ENCODE measurements at regions not wholly inside any gene's neighbourhood (a gene's known extent, or its start where the extent isn't known, plus 50 kb on each side); places are given as distances from the start of the nearest gene placed in this dataset.

DNA sequence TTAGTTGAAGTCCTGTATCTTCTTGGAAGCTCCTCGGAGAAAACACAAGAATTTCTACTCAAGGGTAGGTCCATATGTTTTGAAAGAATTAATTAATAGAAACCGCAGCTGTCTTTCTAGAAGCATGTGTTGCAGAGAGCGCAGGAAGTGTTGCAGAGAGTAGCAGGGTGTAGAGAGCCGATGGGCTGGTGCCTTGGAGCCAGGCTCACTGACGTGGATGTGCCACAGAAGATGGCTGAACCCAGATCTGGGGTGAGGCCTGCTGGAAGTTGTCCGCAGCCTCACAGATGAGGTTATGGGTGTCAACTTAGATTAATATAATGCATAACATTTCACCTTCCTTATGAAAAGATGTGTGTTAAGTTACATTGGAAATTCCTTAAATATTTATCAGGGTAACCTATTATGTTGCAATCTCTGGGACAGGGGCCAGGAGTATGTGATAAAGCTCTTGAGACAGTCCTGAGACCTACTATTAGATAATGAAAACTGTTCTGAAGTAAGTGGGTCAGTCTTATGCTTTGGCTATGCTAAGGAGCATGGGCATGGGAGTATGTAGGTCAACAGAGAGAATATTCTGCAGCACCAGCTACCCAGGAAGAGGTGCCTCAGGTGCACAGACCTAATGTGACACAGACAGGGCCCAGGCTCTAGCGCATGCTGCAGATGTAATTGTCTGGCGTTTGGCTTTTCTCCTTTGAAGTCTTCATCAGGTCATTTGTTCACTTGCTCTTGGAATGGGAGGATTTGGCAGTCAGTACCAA, 973.3 kb downstream of the BCL11B start:
- H3K27me3 Mint-ChIP-seq = no peaks in the 10 kb centered on the region
- intact Hi-C loops (cut with micrococcal nuclease) = no loop called here
- H3K4me1 Mint-ChIP-seq = no peaks in the 10 kb centered on the region
- no peaks in the 10 kb centered on the region for H3K36me3 Mint-ChIP-seq (ENCODE audit: low read depth)
- H3K27ac Mint-ChIP-seq = no peak overlapping the region
- H3K4me3 Mint-ChIP-seq = no peak overlapping the region
- DNase-seq = peak; percentile 28
- peaks cover 9% of the 10 kb centered on the region for H3K9me3 Mint-ChIP-seq

DNA sequence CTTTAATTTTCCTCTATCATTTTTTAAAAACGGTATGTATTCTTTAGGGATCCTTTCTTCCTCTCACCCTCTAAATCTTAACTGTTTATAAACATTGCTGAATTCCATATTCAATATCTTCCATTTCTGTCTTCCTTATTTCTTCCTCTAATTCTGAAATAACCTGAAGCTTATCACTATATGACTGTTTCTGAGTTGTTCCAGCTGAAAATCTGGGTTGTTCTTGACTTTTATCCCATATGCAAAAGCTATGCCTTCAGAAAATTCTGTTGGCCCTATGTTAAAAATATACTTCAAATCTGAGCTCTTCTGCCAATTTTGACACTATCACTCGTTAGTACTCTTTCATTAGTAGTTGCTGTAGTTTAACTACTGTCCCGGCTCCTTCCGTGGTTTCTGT, 970.3 kb downstream of the BCL11B start:
- no peaks in the 10 kb centered on the region for H3K4me1 Mint-ChIP-seq
- no peak for DNase-seq
- H3K27ac Mint-ChIP-seq = no peak overlapping the region
- no peak overlapping the region for H3K4me3 Mint-ChIP-seq
- H3K27me3 Mint-ChIP-seq = no peaks in the 10 kb centered on the region
- H3K36me3 Mint-ChIP-seq (ENCODE audit: low read depth) = no peaks in the 10 kb centered on the region
- peaks cover 7% of the 10 kb centered on the region for H3K9me3 Mint-ChIP-seq
- intact Hi-C loops (cut with micrococcal nuclease) = no loop called here

DNA sequence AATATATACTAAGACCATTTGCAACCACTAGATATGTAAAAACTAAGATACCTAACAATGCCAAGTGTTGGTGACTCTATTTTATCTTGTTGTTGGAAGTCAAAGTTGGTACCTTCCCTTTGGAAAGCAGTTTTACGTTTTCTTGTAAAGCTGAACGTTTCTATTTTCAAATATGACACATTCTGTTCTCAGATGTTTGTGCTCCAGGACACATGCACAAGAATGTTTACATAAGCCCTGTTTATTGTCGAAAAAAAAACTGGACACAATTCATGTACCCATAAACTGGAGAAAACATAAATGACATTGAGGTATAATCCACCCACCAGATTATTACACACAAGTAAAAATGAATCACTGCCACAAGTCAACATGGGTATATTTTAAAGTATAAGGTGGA, 967.4 kb downstream of the BCL11B start:
- Mint-ChIP-seq H3K36me3 (ENCODE audit: low read depth) (no peaks in the 10 kb centered on the region), H3K9me3 (peaks cover 9% of the 10 kb centered on the region), H3K27ac (no peak overlapping the region), H3K4me1 (no peaks in the 10 kb centered on the region), H3K27me3 (no peaks in the 10 kb centered on the region), H3K4me3 (no peak overlapping the region)
- intact Hi-C loops (cut with micrococcal nuclease) = no loop called here
- no peak for DNase-seq

DNA sequence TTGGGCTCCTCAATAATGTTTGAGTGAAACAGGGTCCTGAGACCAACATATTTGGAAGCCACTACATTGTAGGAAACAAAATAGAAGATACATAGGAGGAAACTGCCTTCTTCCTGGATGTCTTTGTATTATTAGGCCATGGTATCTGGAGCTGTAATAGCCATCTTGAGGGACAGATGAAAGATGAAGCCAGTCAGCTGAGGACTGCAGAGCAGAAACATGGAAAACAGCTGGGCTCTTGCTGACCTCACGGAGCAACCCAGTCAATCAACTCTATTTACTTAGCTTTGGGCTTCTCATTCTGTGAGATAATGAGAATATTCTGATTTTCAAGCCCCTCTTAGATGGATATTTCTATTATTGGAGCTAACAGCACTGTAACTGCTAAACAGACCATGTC, 962.4 kb downstream of the BCL11B start:
- H3K9me3 Mint-ChIP-seq = peaks cover 16% of the 10 kb centered on the region
- intact Hi-C loops (cut with micrococcal nuclease) = no loop called here
- H3K4me3 Mint-ChIP-seq = no peak overlapping the region
- no peak overlapping the region for H3K27ac Mint-ChIP-seq
- DNase-seq = peak; percentile 20
- H3K4me1 Mint-ChIP-seq = no peaks in the 10 kb centered on the region
- H3K27me3 Mint-ChIP-seq = no peaks in the 10 kb centered on the region
- no peaks in the 10 kb centered on the region for H3K36me3 Mint-ChIP-seq (ENCODE audit: low read depth)

DNA sequence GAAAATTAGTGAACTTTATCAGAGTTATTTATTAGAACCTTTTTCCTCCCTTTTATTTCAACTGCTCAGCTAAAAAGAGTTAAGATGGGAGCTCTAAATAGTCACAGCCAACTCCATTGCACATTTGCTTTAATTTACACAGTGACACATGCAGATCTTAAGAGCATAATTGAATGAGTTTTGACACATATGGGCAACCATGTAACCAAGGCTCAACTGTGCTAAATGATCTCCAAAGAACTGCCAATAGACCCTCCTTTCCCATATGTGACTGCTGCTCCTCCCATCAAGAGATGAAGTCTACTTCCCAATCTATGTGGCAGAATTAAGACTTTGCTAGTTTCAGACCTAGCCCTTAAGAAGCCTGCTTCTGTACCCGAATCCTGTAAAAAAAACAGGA, 960.0 kb downstream of the BCL11B start:
- Mint-ChIP-seq H3K27me3 (no peaks in the 10 kb centered on the region), H3K27ac (no peak overlapping the region), H3K4me3 (no peak overlapping the region), H3K9me3 (peaks cover 10% of the 10 kb centered on the region), H3K36me3 (ENCODE audit: low read depth) (no peaks in the 10 kb centered on the region), H3K4me1 (no peaks in the 10 kb centered on the region)
- DNase-seq = peak; percentile 30
- intact Hi-C loops (cut with micrococcal nuclease) = no loop called here

- H3K36me3 Mint-ChIP-seq (ENCODE audit: low read depth) = peaks cover 3% of the 10 kb centered on the region
Measured at GRCh38 chr14:98321841-98322240, 950.2 kb downstream of the BCL11B start.

DNA sequence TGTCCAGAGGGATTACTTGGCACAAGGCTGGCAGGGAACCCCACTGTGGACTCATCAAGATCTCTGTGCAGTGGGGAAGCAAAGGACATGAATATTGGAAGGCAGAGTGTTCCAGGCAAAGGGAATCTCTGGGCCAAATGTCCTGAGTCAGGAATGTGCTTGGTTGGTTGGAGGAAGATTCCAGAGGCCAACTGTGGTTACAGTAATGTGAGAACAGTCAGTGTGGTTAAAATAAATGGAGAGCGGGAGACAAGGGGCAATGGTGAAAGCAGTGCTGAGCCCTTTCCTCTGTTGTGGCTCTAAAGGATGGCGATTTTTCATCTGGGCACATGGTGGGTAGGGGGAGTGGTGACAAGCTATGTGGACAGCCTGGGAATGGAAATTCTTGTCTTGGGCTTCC, 948.2 kb downstream of the BCL11B start:
- Mint-ChIP-seq H3K36me3 (ENCODE audit: low read depth) (peaks cover 3% of the 10 kb centered on the region), H3K27me3 (no peaks in the 10 kb centered on the region), H3K4me1 (peaks cover 3% of the 10 kb centered on the region), H3K27ac (no peak overlapping the region), H3K9me3 (peaks cover 24% of the 10 kb centered on the region), H3K4me3 (no peak overlapping the region)
- intact Hi-C loops (cut with micrococcal nuclease) = no loop called here
- DNase-seq = no peak

More at GRCh38 chr14:98321841-98322240, 950.2 kb downstream of the BCL11B start:
- DNase-seq = peak; percentile 28
- intact Hi-C loops (cut with micrococcal nuclease) = no loop called here
- Mint-ChIP-seq H3K27me3 (no peaks in the 10 kb centered on the region), H3K4me3 (no peak overlapping the region), H3K9me3 (peaks cover 23% of the 10 kb centered on the region), H3K4me1 (peaks cover 3% of the 10 kb centered on the region), H3K27ac (no peak overlapping the region)

DNA sequence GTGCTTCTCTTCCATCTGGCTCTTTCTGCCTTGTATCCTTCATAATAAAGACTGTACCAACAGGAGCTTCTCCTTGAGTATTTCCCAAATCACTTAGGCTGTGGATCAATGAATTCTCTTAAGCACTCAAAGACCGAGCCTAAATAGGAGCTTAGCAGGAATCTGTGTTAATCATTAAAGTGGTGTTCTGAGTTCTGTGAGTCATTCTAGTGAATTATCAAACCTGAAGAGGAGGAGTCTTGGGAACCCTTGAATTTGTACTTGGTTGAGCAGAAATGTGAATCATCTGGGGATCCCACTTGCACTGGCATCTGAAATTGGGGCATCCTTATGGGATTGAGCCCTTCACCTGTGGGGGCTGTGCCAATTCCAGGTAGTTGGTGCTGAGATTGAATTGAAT, 946.2 kb downstream of the BCL11B start:
- peak; percentile 47 for DNase-seq
- no peak overlapping the region for H3K4me3 Mint-ChIP-seq
- intact Hi-C loops (cut with micrococcal nuclease) = no loop called here
- peaks cover 3% of the 10 kb centered on the region for H3K4me1 Mint-ChIP-seq
- peaks cover 20% of the 10 kb centered on the region for H3K9me3 Mint-ChIP-seq
- H3K27ac Mint-ChIP-seq = no peak overlapping the region
- H3K36me3 Mint-ChIP-seq (ENCODE audit: low read depth) = no peaks in the 10 kb centered on the region
- no peaks in the 10 kb centered on the region for H3K27me3 Mint-ChIP-seq

DNA sequence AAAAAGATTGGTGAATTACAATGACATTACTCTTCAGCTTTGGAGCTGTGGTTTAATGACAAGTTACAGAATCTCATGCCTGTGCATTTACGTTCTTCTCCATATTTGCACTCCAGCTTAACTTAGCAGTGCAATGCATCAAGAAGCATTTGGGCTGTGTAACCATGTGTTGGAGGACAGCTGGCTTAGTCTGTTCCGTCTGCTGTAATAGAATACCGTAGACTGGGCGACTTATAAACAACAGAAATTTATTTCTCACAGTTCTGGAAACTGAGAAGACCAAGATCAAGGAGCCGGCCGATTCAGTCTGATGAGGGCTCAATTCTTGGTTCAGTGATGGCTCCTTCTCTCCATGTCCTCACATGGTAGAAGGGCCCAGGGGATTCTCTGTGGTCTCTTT, 943.5 kb downstream of the BCL11B start:
- DNase-seq = peak; percentile 16
- H3K36me3 Mint-ChIP-seq (ENCODE audit: low read depth) = no peaks in the 10 kb centered on the region
- no peak overlapping the region for H3K4me3 Mint-ChIP-seq
- H3K27me3 Mint-ChIP-seq = peaks cover 3% of the 10 kb centered on the region
- intact Hi-C loops (cut with micrococcal nuclease) = no loop called here
- no peaks in the 10 kb centered on the region for H3K4me1 Mint-ChIP-seq
- H3K9me3 Mint-ChIP-seq = peaks cover 21% of the 10 kb centered on the region
- H3K27ac Mint-ChIP-seq = no peak overlapping the region

DNA sequence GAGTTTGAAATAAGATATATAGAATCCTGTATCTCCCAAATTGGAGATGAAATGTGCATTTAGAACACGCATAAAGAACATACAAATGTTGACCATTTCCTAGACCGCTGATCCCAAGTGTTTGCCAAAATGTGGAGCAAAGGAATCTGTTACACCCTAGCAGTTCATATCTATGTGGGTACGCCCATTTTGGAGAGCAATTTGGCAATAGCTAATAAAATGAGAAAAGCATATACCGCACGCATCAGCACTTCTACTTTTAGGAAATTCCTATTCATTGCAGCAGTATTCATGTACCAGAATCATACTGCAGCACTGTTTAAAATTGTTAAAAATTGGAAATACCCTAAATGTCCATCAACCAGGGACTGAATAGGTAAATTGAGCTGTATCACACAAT, 937.8 kb downstream of the BCL11B start:
- Mint-ChIP-seq H3K36me3 (ENCODE audit: low read depth) (no peaks in the 10 kb centered on the region), H3K4me3 (no peak overlapping the region), H3K4me1 (no peaks in the 10 kb centered on the region), H3K27ac (no peak overlapping the region), H3K27me3 (peaks cover 8% of the 10 kb centered on the region), H3K9me3 (peaks cover 29% of the 10 kb centered on the region)
- peak; percentile 36 for DNase-seq
- intact Hi-C loops (cut with micrococcal nuclease) = no loop called here

GRCh38 chr14:98341211-98341610, 930.8 kb downstream of the BCL11B start:
- Mint-ChIP-seq H3K4me3 (no peak overlapping the region), H3K9me3 (peaks cover 23% of the 10 kb centered on the region), H3K27ac (no peak overlapping the region), H3K4me1 (peaks cover 6% of the 10 kb centered on the region), H3K36me3 (ENCODE audit: low read depth) (no peaks in the 10 kb centered on the region), H3K27me3 (peaks cover 5% of the 10 kb centered on the region)
- intact Hi-C loops (cut with micrococcal nuclease) = no loop called here
- DNase-seq = no peak

- Mint-ChIP-seq H3K36me3 (ENCODE audit: low read depth) (no peaks in the 10 kb centered on the region), H3K4me1 (peaks cover 6% of the 10 kb centered on the region), H3K4me3 (no peak overlapping the region), H3K27me3 (no peaks in the 10 kb centered on the region), H3K27ac (no peak overlapping the region), H3K9me3 (peaks cover 8% of the 10 kb centered on the region)
- DNase-seq = no peak
- intact Hi-C loops (cut with micrococcal nuclease) = no loop called here
Measured at GRCh38 chr14:98345161-98345560, 926.8 kb downstream of the BCL11B start.

- peaks cover 8% of the 10 kb centered on the region for H3K4me1 Mint-ChIP-seq
Measured at GRCh38 chr14:98347686-98348085, 924.3 kb downstream of the BCL11B start.

GRCh38 chr14:98348505-98348904, 923.5 kb downstream of the BCL11B start:
- H3K27me3 Mint-ChIP-seq = no peaks in the 10 kb centered on the region
- no peak overlapping the region for H3K4me3 Mint-ChIP-seq
- peaks cover 8% of the 10 kb centered on the region for H3K4me1 Mint-ChIP-seq

More at GRCh38 chr14:98347686-98348085, 924.3 kb downstream of the BCL11B start:
- intact Hi-C loops (cut with micrococcal nuclease) = no loop called here
- Mint-ChIP-seq H3K4me3 (no peak overlapping the region), H3K27me3 (no peaks in the 10 kb centered on the region), H3K9me3 (peaks cover 3% of the 10 kb centered on the region), H3K36me3 (ENCODE audit: low read depth) (no peaks in the 10 kb centered on the region), H3K27ac (no peak overlapping the region)
- DNase-seq = no peak

DNA sequence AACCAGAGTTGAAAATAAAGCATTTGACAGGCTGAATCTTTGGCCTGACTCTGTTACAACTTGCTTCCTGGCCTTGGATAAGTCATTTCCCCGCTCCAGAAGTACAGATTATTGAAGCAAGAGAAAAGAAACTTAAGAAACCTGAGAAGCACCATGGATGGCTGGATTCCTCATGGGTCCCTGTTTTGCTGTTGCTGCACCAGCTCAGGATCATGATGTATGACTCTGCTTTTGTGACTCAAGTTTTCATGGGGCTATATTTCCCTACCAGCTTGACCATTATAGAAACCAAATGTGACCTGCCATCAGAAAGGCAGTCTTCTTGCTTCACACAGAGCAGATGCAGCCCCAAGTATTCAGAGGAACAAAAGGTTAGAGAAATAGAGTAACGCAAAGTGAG, 921.8 kb downstream of the BCL11B start:
- no peaks in the 10 kb centered on the region for H3K27me3 Mint-ChIP-seq
- H3K27ac Mint-ChIP-seq = no peak overlapping the region
- no peak overlapping the region for H3K4me3 Mint-ChIP-seq
- intact Hi-C loops (cut with micrococcal nuclease) = no loop called here
- DNase-seq = no peak
- H3K36me3 Mint-ChIP-seq (ENCODE audit: low read depth) = no peaks in the 10 kb centered on the region
- peaks cover 7% of the 10 kb centered on the region for H3K4me1 Mint-ChIP-seq
- peaks cover 3% of the 10 kb centered on the region for H3K9me3 Mint-ChIP-seq

More at GRCh38 chr14:98348505-98348904, 923.5 kb downstream of the BCL11B start:
- DNase-seq = no peak
- peaks cover 3% of the 10 kb centered on the region for H3K9me3 Mint-ChIP-seq
- no peak overlapping the region for H3K27ac Mint-ChIP-seq
- no peaks in the 10 kb centered on the region for H3K36me3 Mint-ChIP-seq (ENCODE audit: low read depth)
- intact Hi-C loops (cut with micrococcal nuclease) = no loop called here

Data from activated CD4-positive, alpha-beta T cell treated with anti-CD3 and anti-CD28 coated beads, Interleukin-2, amount 10 ng/mL, durations not matched to agents 24 days and 14 days (primary cell).